Smooth muscle cell (in vitro differentiated cells): ENCODE measurements at regions not wholly inside any gene's neighbourhood (a gene's known extent, or its start where the extent isn't known, plus 50 kb on each side); places are given as distances from the start of the nearest gene placed in this dataset.

Experiments used
- DNase-seq: peaks from one replicate; lab custom pipeline; 2025; ENCODE audit not compliant: unreplicated experiment; lab: John Stamatoyannopoulos, UW
- H2AFZ ChIP-seq: fragments of 200-600 bp; sonication (generic); 2 replicates; pipeline ENCODE4 v1.6.0; 2016; ENCODE audit warnings: antibody characterized with exemption, low read depth, mild to moderate bottlenecking
- H3F3A ChIP-seq: fragments of 200-600 bp; sonication (generic); 2 replicates; pipeline ENCODE4 v1.6.0; 2017; ENCODE audit warnings: antibody characterized with exemption, low read depth
- H3K27ac ChIP-seq: fragments of 200-600 bp; sonication (generic); 2 replicates; pipeline ENCODE4 v1.5.1; 2016; ENCODE audit warnings: low read depth, mild to moderate bottlenecking
- H3K27me3 ChIP-seq: fragments of 200-600 bp; sonication (generic); 2 replicates; pipeline ENCODE4 v1.6.1; 2016; ENCODE audit warnings: low read depth, mild to moderate bottlenecking
- H3K36me3 ChIP-seq: fragments of 200-600 bp; sonication (generic); 2 replicates; pipeline ENCODE4 v1.5.1; 2016; ENCODE audit warnings: low read depth
- H3K4me1 ChIP-seq: fragments of 200-600 bp; sonication (generic); 2 replicates; pipeline ENCODE4 v1.5.1; 2016; ENCODE audit warnings: low read depth
- H3K4me2 ChIP-seq: fragments of 200-600 bp; sonication (generic); 2 replicates; pipeline ENCODE4 v1.6.0; 2016; ENCODE audit warnings: mild to moderate bottlenecking
- H3K4me3 ChIP-seq: fragments of 200-600 bp; sonication (generic); 2 replicates; pipeline ENCODE4 v1.5.1; 2016; ENCODE audit warnings: mild to moderate bottlenecking
- H3K79me2 ChIP-seq: fragments of 200-600 bp; sonication (generic); 2 replicates; pipeline ENCODE4 v1.6.0; 2016; ENCODE audit warnings: low read depth, mild to moderate bottlenecking
- H3K9ac ChIP-seq: fragments of 200-600 bp; sonication (generic); 2 replicates; pipeline ENCODE4 v1.6.0; 2016; ENCODE audit warnings: low read depth
- H3K9me3 ChIP-seq: fragments of 200-600 bp; sonication (generic); replicated peaks from 2 replicates; pipeline ENCODE4 v1.5.1; 2016; ENCODE audit warnings: low read depth
- H4K20me1 ChIP-seq: fragments of 200-600 bp; sonication (generic); 2 replicates; pipeline ENCODE4 v1.6.0; 2016; ENCODE audit warnings: low read depth
- CTCF ChIP-seq: fragments of 200-600 bp; sonication (generic); IDR thresholded peaks from 2 replicates; pipeline ENCODE4 v1.5.1; 2017; ENCODE audit warnings: borderline replicate concordance, mild to moderate bottlenecking, antibody characterized with exemption; ENCODE audit not compliant: insufficient read depth, poor library complexity, severe bottlenecking
- WGBS: methylation state at CpG from one replicate; pipeline ENCODE4 v1.1.7; 2016; ENCODE audit warnings: low lambda C conversion rate; 5-methylcytosine and 5-hydroxymethylcytosine counted together

- WGBS = 87% methylated on average over 2 of the region's 2 CpGs
- H3K27ac ChIP-seq = no peak overlapping the region
- no peaks in the 10 kb centered on the region for H4K20me1 ChIP-seq
Measured at GRCh38 chr9:107064378-107064777, 201.4 kb downstream of the ZNF462 start.

GRCh38 chr9:107065549-107065948 lies 202.6 kb downstream of the ZNF462 start:
- no peaks in the 10 kb centered on the region for H3K27me3 ChIP-seq
- TF ChIP-seq CTCF = no peak
- no peaks in the 10 kb centered on the region for H3K9me3 ChIP-seq
- DNase-seq = no peak
- H3K4me3 ChIP-seq = no peak overlapping the region
- no peak overlapping the region for H2AFZ ChIP-seq
- H3F3A ChIP-seq = no peaks in the 10 kb centered on the region
- H3K4me2 ChIP-seq = no peak overlapping the region
- no peaks in the 10 kb centered on the region for H3K4me1 ChIP-seq
- H4K20me1 ChIP-seq = no peaks in the 10 kb centered on the region
- 92% methylated on average over 2 of the region's 2 CpGs for WGBS
- no peak overlapping the region for H3K9ac ChIP-seq
- no peak overlapping the region for H3K27ac ChIP-seq
- H3K79me2 ChIP-seq = no peaks in the 10 kb centered on the region
- no peaks in the 10 kb centered on the region for H3K36me3 ChIP-seq

More at GRCh38 chr9:107064378-107064777, 201.4 kb downstream of the ZNF462 start:
- H3K27me3 ChIP-seq = no peaks in the 10 kb centered on the region
- TF ChIP-seq CTCF = no peak
- no peak overlapping the region for H3K4me3 ChIP-seq
- H3K9ac ChIP-seq = no peak overlapping the region
- DNase-seq = no peak
- no peak overlapping the region for H3K4me2 ChIP-seq
- H3F3A ChIP-seq = no peaks in the 10 kb centered on the region
- no peaks in the 10 kb centered on the region for H3K79me2 ChIP-seq
- peaks cover 6% of the 10 kb centered on the region for H3K4me1 ChIP-seq
- H2AFZ ChIP-seq = no peak overlapping the region
- no peaks in the 10 kb centered on the region for H3K9me3 ChIP-seq
- H3K36me3 ChIP-seq = no peaks in the 10 kb centered on the region

- Histone ChIP-seq H4K20me1 (no peaks in the 10 kb centered on the region), H3K4me3 (no peak overlapping the region), H3K27me3 (no peaks in the 10 kb centered on the region), H3K4me1 (no peaks in the 10 kb centered on the region), H2AFZ (no peak overlapping the region), H3K4me2 (no peak overlapping the region), H3K9ac (no peak overlapping the region), H3K27ac (no peak overlapping the region), H3K9me3 (no peaks in the 10 kb centered on the region), H3K36me3 (no peaks in the 10 kb centered on the region), H3K79me2 (no peaks in the 10 kb centered on the region), H3F3A (no peaks in the 10 kb centered on the region)
- no peak for DNase-seq
- WGBS = 88% methylated on average over 6 of the region's 6 CpGs
- no peak for TF ChIP-seq CTCF
Measured at GRCh38 chr9:107067739-107068416, 204.9 kb downstream of the ZNF462 start.

GRCh38 chr9:107068581-107068980 lies 205.6 kb downstream of the ZNF462 start:
- H4K20me1 ChIP-seq = no peaks in the 10 kb centered on the region
- TF ChIP-seq CTCF = no peak
- H3K27me3 ChIP-seq = no peaks in the 10 kb centered on the region
- H3K4me3 ChIP-seq = no peak overlapping the region
- H3K79me2 ChIP-seq = no peaks in the 10 kb centered on the region
- H2AFZ ChIP-seq = no peak overlapping the region
- no peaks in the 10 kb centered on the region for H3K4me1 ChIP-seq
- no peaks in the 10 kb centered on the region for H3K36me3 ChIP-seq
- no peak overlapping the region for H3K9ac ChIP-seq
- H3K27ac ChIP-seq = no peak overlapping the region
- H3F3A ChIP-seq = no peaks in the 10 kb centered on the region
- H3K9me3 ChIP-seq = no peaks in the 10 kb centered on the region
- DNase-seq = no peak
- WGBS = 71% methylated on average over 2 of the region's 2 CpGs
- no peak overlapping the region for H3K4me2 ChIP-seq
